Retinal pigment epithelial cell (primary cell): ENCODE measurements at regions not wholly inside any gene's neighbourhood (a gene's known extent, or its start where the extent isn't known, plus 50 kb on each side); places are given as distances from the start of the nearest gene placed in this dataset.

ENCODE experiments used
- DNase-seq: peaks from one replicate; pipeline ENCODE4 v3.0.0-alpha.2; 2010; ENCODE audit warnings: low read depth
- H3K4me3 ChIP-seq: 2 replicates; pipeline ENCODE4 v1.5.1; 2011; ENCODE audit warnings: mild to moderate bottlenecking, low read length, control low read depth, moderate library complexity
- CTCF ChIP-seq: conservative IDR thresholded peaks from 2 replicates; pipeline ENCODE4 v1.5.1; 2011; ENCODE audit warnings: low read depth, low read length, control low read depth, inconsistent platforms

- no peak overlapping the region for H3K4me3 ChIP-seq
- no peak for TF ChIP-seq CTCF
- DNase-seq = no peak
These were observed 76.1 kb upstream of the IRF2 start for GRCh38 chr4:184550476-184550875.

GRCh38 chr4:184548648-184549341 is 74.4 kb upstream of the IRF2 start:
- H3K4me3 ChIP-seq = no peak overlapping the region
- no peak for DNase-seq
- no peak for TF ChIP-seq CTCF

DNA sequence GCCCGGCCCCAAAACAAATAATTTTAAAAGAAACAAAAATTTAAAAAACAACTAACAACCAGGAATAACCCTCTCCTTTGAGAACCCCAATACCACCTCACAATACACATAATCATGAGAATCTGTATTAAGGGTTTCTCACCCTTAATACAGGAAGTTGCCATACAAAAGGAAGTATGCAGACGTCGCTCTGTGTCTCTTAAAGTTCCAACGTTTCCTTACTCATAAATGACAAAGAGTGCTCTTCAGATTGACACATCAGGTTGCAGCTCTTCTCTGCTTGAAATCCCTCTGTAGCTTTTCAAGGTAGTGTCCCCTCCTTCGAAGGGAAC is 73.9 kb upstream of the IRF2 start:
- TF ChIP-seq CTCF = no peak
- no peak overlapping the region for H3K4me3 ChIP-seq
- DNase-seq = no peak

- DNase-seq = no peak
- TF ChIP-seq CTCF = no peak
- no peak overlapping the region for H3K4me3 ChIP-seq
These were observed 70.5 kb upstream of the IRF2 start for GRCh38 chr4:184544788-184545409.

DNA sequence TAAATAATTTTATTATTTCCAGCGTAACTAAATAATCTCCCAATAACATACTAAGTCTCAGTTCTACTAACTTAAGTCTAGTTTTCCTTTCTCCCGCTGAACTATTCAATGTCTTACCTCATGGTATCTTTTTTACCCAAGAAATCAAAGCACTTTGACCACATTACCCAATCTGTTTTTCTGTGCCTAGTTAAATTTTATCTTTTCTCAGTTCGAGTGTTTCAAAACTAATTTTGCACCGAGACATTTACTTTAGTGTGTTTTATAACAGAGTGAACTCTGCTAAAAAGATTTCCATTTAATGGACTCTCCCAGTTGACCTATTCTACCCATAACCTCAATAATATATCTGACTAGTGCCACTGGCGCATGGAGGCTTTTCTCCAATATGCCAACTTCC is 67.6 kb upstream of the IRF2 start:
- no peak for TF ChIP-seq CTCF
- no peak overlapping the region for H3K4me3 ChIP-seq
- DNase-seq = no peak

DNA sequence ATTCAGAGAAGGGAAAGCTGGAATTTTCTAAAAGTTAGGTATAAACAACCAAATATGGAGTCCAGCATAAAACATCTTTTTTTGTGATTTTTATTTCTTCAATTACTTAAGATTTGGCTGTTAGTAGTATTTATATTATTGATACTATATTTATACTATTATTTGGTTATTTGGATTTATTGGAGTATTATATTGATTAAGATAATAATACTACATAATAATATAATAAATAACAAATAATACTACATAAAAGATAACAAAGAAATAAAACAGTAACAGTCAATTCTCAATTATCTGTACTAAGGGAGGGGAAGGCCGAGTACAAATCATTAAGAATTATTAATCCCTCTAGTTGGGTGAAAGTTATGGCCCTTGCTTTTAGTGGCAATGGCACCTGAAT is 66.0 kb upstream of the IRF2 start:
- DNase-seq = no peak
- no peak for TF ChIP-seq CTCF
- H3K4me3 ChIP-seq = no peak overlapping the region

- H3K4me3 ChIP-seq = peak overlapping the region; percentile 87
- DNase-seq = peak; percentile 66
- TF ChIP-seq CTCF = peak; percentile 77
These were observed 63.8 kb upstream of the IRF2 start for GRCh38 chr4:184538023-184538599.
